GM12892 (cell line): ENCODE measurements at regions not wholly inside any gene's neighbourhood (a gene's known extent, or its start where the extent isn't known, plus 50 kb on each side); places are given as distances from the start of the nearest gene placed in this dataset.

ENCODE experiments used
- POLR2A ChIP-seq: IDR thresholded peaks from 2 replicates; pipeline ENCODE4 v1.6.1; 2011; ENCODE audit warnings: low read depth, low read length, control low read depth
- POLR2AphosphoS5 ChIP-seq: IDR thresholded peaks from 2 replicates; pipeline ENCODE4 v1.6.1; 2011; ENCODE audit warnings: low read depth, low read length, control low read depth
- TAF1 ChIP-seq: IDR thresholded peaks from 2 replicates; pipeline ENCODE4 v1.6.1; 2011; ENCODE audit warnings: low read depth, mild to moderate bottlenecking, control low read depth, low read length, borderline replicate concordance

DNA sequence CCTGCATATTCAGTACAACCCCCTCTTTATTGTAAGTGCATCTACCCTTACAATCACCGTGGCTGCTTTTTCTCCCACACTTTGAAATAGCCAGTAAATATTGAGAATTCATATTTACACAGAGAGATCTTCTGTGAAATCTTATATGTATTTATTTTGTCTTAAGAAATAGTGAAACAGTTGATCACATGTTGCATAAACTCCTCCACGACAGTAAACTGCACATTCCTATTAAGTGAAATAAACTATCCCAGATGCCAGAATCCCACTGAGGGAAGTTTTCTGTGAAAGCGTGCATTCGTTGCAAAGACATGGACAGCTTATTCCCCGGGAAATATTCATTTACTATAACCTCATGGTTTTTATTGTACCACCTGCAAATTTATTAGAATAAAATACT is 796.0 kb downstream of the ROBO2 start:
- no peak for TF ChIP-seq POLR2A
- TF ChIP-seq TAF1 = no peak
- TF ChIP-seq POLR2AphosphoS5 = no peak
